ENCODE measurements at regions not wholly inside any gene's neighbourhood (a gene's known extent, or its start where the extent isn't known, plus 50 kb on each side); places are given as distances from the start of the nearest gene placed in this dataset.

DNA sequence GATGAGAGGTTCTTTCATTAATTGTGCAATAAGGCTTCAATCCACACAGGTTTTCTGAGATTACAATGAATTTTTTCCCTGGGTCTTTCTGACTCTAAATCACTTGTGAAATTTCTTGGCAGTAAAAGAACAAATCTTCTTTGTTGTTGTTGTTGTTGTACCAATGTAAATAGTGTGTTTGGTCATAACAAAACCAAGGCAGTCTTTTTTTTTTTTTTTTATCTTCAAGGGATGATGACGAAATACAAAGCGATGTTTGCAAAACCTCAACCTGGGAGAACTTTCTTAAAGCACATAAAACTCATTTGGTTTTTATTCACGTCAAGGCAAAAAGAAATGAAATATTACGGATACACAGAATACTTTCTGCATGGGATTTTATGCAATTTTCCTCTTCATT lies 462.0 kb downstream of the LIG4 start:
- TF ChIP-seq, protein P1, sequence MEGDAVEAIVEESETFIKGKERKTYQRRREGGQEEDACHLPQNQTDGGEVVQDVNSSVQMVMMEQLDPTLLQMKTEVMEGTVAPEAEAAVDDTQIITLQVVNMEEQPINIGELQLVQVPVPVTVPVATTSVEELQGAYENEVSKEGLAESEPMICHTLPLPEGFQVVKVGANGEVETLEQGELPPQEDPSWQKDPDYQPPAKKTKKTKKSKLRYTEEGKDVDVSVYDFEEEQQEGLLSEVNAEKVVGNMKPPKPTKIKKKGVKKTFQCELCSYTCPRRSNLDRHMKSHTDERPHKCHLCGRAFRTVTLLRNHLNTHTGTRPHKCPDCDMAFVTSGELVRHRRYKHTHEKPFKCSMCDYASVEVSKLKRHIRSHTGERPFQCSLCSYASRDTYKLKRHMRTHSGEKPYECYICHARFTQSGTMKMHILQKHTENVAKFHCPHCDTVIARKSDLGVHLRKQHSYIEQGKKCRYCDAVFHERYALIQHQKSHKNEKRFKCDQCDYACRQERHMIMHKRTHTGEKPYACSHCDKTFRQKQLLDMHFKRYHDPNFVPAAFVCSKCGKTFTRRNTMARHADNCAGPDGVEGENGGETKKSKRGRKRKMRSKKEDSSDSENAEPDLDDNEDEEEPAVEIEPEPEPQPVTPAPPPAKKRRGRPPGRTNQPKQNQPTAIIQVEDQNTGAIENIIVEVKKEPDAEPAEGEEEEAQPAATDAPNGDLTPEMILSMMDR (conservative IDR thresholded peaks at IDR 0.05 in 1 of 2, IDR thresholded peaks at IDR 0.05 in 1 of 2; ENCODE audit: extremely low read depth in 1 of 2, insufficient read depth in 1 of 2, low read depth in 1 of 2, low read length in 2 of 2): no peak
- TF ChIP-seq EZH2 (IDR thresholded peaks at IDR 0.05; ENCODE audit: borderline replicate concordance, low read length): no peak
